Vagina (tissue), 2 donors: ENCODE measurements at regions not wholly inside any gene's neighbourhood (a gene's known extent, or its start where the extent isn't known, plus 50 kb on each side); places are given as distances from the start of the nearest gene placed in this dataset.

Experiments used
- DNase-seq, 2 donors: peaks; one replicate each; pipeline ENCODE4 v3.0.0-alpha.2; 2017; ENCODE audit errors: extremely low spot score in 2 of 2
- H3K27ac ChIP-seq: fragments of 200-600 bp; sonication (generic); one replicate; pipeline ENCODE4 v1.5.1; 2019
- H3K27me3 ChIP-seq: fragments of 200-600 bp; sonication (generic); one replicate; pipeline ENCODE4 v1.5.1; 2019
- H3K36me3 ChIP-seq, 2 donors: fragments of 200-600 bp; sonication (generic); one replicate each; pipeline ENCODE4 v1.5.1; 2017 to 2019
- H3K4me1 ChIP-seq: fragments of 200-600 bp; sonication (generic); one replicate; pipeline ENCODE4 v1.5.1; 2019
- H3K4me3 ChIP-seq, 2 donors: fragments of 200-600 bp; sonication (generic); 1 replicate in 1 of 2; 2 replicates in 1 of 2; pipeline ENCODE4 v1.5.1; 2016 to 2019
- H3K9me3 ChIP-seq: fragments of 200-600 bp; sonication (generic); one replicate; pipeline ENCODE4 v1.5.1; 2019
- CTCF ChIP-seq, 3 experiments: fragments of 450-650 bp in 2 of 3; fragments of 200-600 bp in 1 of 3; sonication (generic) in 1 of 3; IDR thresholded peaks; one replicate each; pipeline ENCODE4 v1.5.1; 2017 to 2019; ENCODE audit warnings: antibody characterized with exemption in 3 of 3, mild to moderate bottlenecking in 2 of 3, moderate library complexity in 2 of 3
- POLR2A ChIP-seq, 2 donors: fragments of 450-650 bp; IDR thresholded peaks; one replicate each; pipeline ENCODE4 v1.6.1; 2017; ENCODE audit warnings: antibody characterized with exemption in 2 of 2, mild to moderate bottlenecking in 2 of 2, moderate library complexity in 2 of 2
- POLR2AphosphoS5 ChIP-seq, 2 donors: sonication (generic); formaldehyde crosslinking; IDR thresholded peaks; one replicate each; pipeline ENCODE4 v1.9.0; 2017; ENCODE audit warnings: antibody characterized with exemption in 2 of 2, mild to moderate bottlenecking in 2 of 2, low read depth in 1 of 2; ENCODE audit not compliant: insufficient read depth in 1 of 2
- intact Hi-C: fragments of 100-400 bp; cut with DNase I; formaldehyde crosslinking; loops from one replicate; pipeline ENCODE4 v1.15.1; 2023

- TF ChIP-seq CTCF (IDR thresholded peaks at IDR 0.05) (no peak), POLR2A (IDR thresholded peaks at IDR 0.05) (no peak), POLR2AphosphoS5 (IDR thresholded peaks at IDR 0.05; ENCODE audit: insufficient read depth in 1 of 2, low read depth in 1 of 2) (no peak)
- Histone ChIP-seq H3K4me3 (no peak overlapping the region), H3K27me3 (no peaks in the 10 kb centered on the region), H3K36me3 (no peaks in the 10 kb centered on the region), H3K4me1 (no peaks in the 10 kb centered on the region), H3K9me3 (no peaks in the 10 kb centered on the region), H3K27ac (no peak overlapping the region)
- DNase-seq, result no peak
- intact Hi-C loops, result no loop called here
Measured at GRCh38 chr11:45725776-45726492, 60.5 kb upstream of the CHST1 start.

- no peaks in the 10 kb centered on the region for H3K36me3 ChIP-seq
- H3K27ac ChIP-seq, result no peak overlapping the region
- H3K4me1 ChIP-seq, result no peaks in the 10 kb centered on the region
- H3K4me3 ChIP-seq, result no peak overlapping the region
- intact Hi-C loops, result no loop called here
- H3K27me3 ChIP-seq, result no peaks in the 10 kb centered on the region
- no peak for TF ChIP-seq POLR2AphosphoS5 (IDR thresholded peaks at IDR 0.05; ENCODE audit: insufficient read depth in 1 of 2, low read depth in 1 of 2)
- TF ChIP-seq CTCF (IDR thresholded peaks at IDR 0.05), result no peak
- no peak for TF ChIP-seq POLR2A (IDR thresholded peaks at IDR 0.05)
- no peaks in the 10 kb centered on the region for H3K9me3 ChIP-seq
- no peak for DNase-seq
Measured at GRCh38 chr11:45725121-45725520, 59.7 kb upstream of the CHST1 start.

- intact Hi-C loops, result no loop called here
- no peaks in the 10 kb centered on the region for H3K4me1 ChIP-seq
- no peak for DNase-seq
- TF ChIP-seq CTCF (IDR thresholded peaks at IDR 0.05) (no peak), POLR2A (IDR thresholded peaks at IDR 0.05) (no peak), POLR2AphosphoS5 (IDR thresholded peaks at IDR 0.05; ENCODE audit: insufficient read depth in 1 of 2, low read depth in 1 of 2) (no peak)
- no peaks in the 10 kb centered on the region for H3K9me3 ChIP-seq
- H3K4me3 ChIP-seq, result no peak overlapping the region
- H3K36me3 ChIP-seq, result no peaks in the 10 kb centered on the region
- H3K27ac ChIP-seq, result no peak overlapping the region
- no peaks in the 10 kb centered on the region for H3K27me3 ChIP-seq
Measured at GRCh38 chr11:45724153-45724552, 58.7 kb upstream of the CHST1 start.

GRCh38 chr11:45723397-45723796, 58.0 kb upstream of the CHST1 start:
- Histone ChIP-seq H3K4me1 (no peaks in the 10 kb centered on the region), H3K27me3 (no peaks in the 10 kb centered on the region), H3K36me3 (no peaks in the 10 kb centered on the region), H3K4me3 (no peak overlapping the region), H3K9me3 (no peaks in the 10 kb centered on the region), H3K27ac (no peak overlapping the region)
- no peak for TF ChIP-seq CTCF (IDR thresholded peaks at IDR 0.05)
- TF ChIP-seq POLR2AphosphoS5 (IDR thresholded peaks at IDR 0.05; ENCODE audit: insufficient read depth in 1 of 2, low read depth in 1 of 2), result no peak
- no peak for TF ChIP-seq POLR2A (IDR thresholded peaks at IDR 0.05)
- no peak for DNase-seq
- intact Hi-C loops, result no loop called here

GRCh38 chr11:45722144-45722543, 56.7 kb upstream of the CHST1 start:
- no peaks in the 10 kb centered on the region for H3K9me3 ChIP-seq
- intact Hi-C loops, result no loop called here
- H3K27me3 ChIP-seq, result no peaks in the 10 kb centered on the region
- H3K27ac ChIP-seq, result no peak overlapping the region
- no peak for TF ChIP-seq POLR2AphosphoS5 (IDR thresholded peaks at IDR 0.05; ENCODE audit: insufficient read depth in 1 of 2, low read depth in 1 of 2)
- no peak for TF ChIP-seq POLR2A (IDR thresholded peaks at IDR 0.05)
- no peak for TF ChIP-seq CTCF (IDR thresholded peaks at IDR 0.05)
- DNase-seq, result no peak
- no peaks in the 10 kb centered on the region for H3K36me3 ChIP-seq
- H3K4me3 ChIP-seq, result no peak overlapping the region
- no peaks in the 10 kb centered on the region for H3K4me1 ChIP-seq
